Sigmoid colon (tissue), 6 donors: ENCODE measurements at regions not wholly inside any gene's neighbourhood (a gene's known extent, or its start where the extent isn't known, plus 50 kb on each side); places are given as distances from the start of the nearest gene placed in this dataset.

Experiments used
- DNase-seq: peaks from one replicate; pipeline ENCODE4 v3.0.0-alpha.2; 2019
- H3K27ac ChIP-seq, 4 donors: fragments of 200-600 bp; sonication (generic); one replicate each; pipeline ENCODE4 v1.5.1; 2016 to 2019; ENCODE audit warnings: mild to moderate bottlenecking in 1 of 4
- H3K27me3 ChIP-seq, 3 donors: fragments of 200-600 bp; sonication (generic); one replicate each; pipeline ENCODE4 v1.5.1; 2019; ENCODE audit warnings: mild to moderate bottlenecking in 1 of 3
- H3K36me3 ChIP-seq, 4 donors: fragments of 200-600 bp; sonication (generic); one replicate each; pipeline ENCODE4 v1.5.1; 2016 to 2019
- H3K4me1 ChIP-seq, 4 donors: fragments of 200-600 bp; sonication (generic); one replicate each; pipeline ENCODE4 v1.5.1; 2017 to 2019
- H3K4me3 ChIP-seq, 4 donors: fragments of 200-600 bp; sonication (generic); one replicate each; pipeline ENCODE4 v1.5.1; 2017 to 2019; ENCODE audit warnings: mild to moderate bottlenecking in 2 of 4, moderate library complexity in 1 of 4
- H3K9me3 ChIP-seq, 4 donors: fragments of 200-600 bp in 3 of 4; sonication (generic) in 3 of 4; one replicate each; pipeline versions ENCODE4 v1.5.1 to v1.6.1; 2013 to 2019
- EP300 ChIP-seq, 4 donors: sonication (generic); formaldehyde crosslinking; IDR thresholded peaks; one replicate each; pipeline ENCODE4 v1.6.1; 2017; ENCODE audit warnings: antibody characterized with exemption in 4 of 4
- POLR2A ChIP-seq, 2 donors: fragments of 450-650 bp; IDR thresholded peaks; one replicate each; pipeline ENCODE4 v1.6.1; 2016; ENCODE audit warnings: antibody characterized with exemption in 2 of 2, mild to moderate bottlenecking in 2 of 2, moderate library complexity in 2 of 2
- POLR2AphosphoS5 ChIP-seq, 4 donors: sonication (generic); formaldehyde crosslinking; IDR thresholded peaks; one replicate each; pipeline ENCODE4 v1.6.1; 2017; ENCODE audit warnings: antibody characterized with exemption in 4 of 4
- WGBS, 2 donors: extraction: QIAGEN DNeasy Blood & Tissue Kit; methylation state at CpG; one replicate each; pipeline ENCODE4 v1.1.7; 2013; 5-methylcytosine and 5-hydroxymethylcytosine counted together
- intact Hi-C: fragments of 100-400 bp; cut with DNase I; formaldehyde crosslinking; loops from one replicate; pipeline ENCODE4 v1.15.1; 2023
- TF ChIP-seq, protein P1 (sequence below), 4 experiments: fragments of 450-650 bp in 3 of 4; fragments of 200-600 bp in 1 of 4; IDR thresholded peaks; one replicate each; pipeline ENCODE4 v1.5.1; 2016 to 2019; ENCODE audit warnings: antibody characterized with exemption in 4 of 4, mild to moderate bottlenecking in 3 of 4, moderate library complexity in 2 of 4
- donor health status: healthy with polysubstance abuse.
- donor health status: healthy.

DNA sequence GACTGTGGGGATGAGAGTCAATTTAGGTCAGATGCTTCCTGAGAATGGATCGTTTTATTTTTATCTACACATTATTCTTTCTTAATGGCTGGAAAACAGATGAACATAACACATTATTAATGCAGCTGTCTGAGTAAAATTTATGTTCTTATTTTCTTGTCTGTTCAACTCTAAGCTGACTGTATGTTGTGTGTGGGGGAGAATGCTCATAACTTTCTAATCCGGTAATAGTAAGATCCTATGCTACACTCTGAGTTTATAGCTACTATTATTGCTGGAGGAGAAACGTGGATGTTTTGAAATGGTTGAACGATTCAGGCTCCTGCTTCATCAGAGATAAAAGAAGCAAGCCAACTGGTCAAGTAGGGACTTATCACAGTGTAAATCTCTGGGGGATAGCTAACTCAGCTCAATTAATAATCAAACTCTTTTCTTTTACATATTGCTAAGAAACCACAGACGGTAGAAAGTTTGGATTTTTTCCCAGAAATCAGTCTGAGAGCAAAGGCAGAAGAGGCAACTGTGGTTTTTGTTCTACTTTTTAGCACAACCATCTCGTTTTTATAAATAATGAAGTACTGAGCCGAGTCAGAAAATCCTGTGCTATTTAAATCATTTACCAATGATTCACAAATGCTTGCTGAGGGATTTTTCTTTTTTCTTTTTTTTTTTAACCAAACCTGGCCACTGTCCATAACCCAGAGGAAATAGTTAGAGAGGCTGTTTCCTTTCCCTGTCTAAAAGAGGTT is 265.0 kb upstream of the FAM174A start:
- 19 to 46% methylated on average over 7 of the region's 7 CpGs for WGBS, 2 donors
- TF ChIP-seq, protein P1, sequence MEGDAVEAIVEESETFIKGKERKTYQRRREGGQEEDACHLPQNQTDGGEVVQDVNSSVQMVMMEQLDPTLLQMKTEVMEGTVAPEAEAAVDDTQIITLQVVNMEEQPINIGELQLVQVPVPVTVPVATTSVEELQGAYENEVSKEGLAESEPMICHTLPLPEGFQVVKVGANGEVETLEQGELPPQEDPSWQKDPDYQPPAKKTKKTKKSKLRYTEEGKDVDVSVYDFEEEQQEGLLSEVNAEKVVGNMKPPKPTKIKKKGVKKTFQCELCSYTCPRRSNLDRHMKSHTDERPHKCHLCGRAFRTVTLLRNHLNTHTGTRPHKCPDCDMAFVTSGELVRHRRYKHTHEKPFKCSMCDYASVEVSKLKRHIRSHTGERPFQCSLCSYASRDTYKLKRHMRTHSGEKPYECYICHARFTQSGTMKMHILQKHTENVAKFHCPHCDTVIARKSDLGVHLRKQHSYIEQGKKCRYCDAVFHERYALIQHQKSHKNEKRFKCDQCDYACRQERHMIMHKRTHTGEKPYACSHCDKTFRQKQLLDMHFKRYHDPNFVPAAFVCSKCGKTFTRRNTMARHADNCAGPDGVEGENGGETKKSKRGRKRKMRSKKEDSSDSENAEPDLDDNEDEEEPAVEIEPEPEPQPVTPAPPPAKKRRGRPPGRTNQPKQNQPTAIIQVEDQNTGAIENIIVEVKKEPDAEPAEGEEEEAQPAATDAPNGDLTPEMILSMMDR (IDR thresholded peaks at IDR 0.05) = no peak
- TF ChIP-seq EP300 (IDR thresholded peaks at IDR 0.05) (no peak), POLR2A (IDR thresholded peaks at IDR 0.05) (no peak), POLR2AphosphoS5 (IDR thresholded peaks at IDR 0.05) (no peak)
- DNase-seq = no peak
- Histone ChIP-seq H3K4me1 (peaks cover 0 to 8% (median 3%) of the 10 kb centered on the region in 4 donors), H3K4me3 (no peak overlapping the region), H3K27ac (no peak overlapping the region), H3K9me3 (no peaks in the 10 kb centered on the region), H3K36me3 (no peaks in the 10 kb centered on the region), H3K27me3 (no peaks in the 10 kb centered on the region)
- intact Hi-C loops = no loop called here

DNA sequence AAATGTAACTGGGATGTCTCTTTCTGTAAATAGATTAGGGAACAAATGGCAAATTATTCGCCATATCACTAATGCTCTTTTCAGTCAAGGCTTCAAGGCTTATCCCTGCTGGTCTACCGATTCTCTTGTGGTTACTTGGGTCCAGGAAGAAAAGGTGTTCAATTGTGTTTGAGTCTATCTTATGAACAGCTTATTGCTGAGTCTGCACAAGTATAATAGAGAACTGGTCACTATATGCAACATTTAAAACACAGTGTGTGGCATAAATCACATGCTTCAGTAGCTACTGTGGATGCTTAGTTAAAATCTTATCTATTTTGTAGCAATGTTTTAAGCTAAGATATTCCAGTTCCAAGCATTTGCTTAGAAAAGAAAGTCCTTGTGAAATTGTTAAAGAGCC is 274.2 kb upstream of the FAM174A start:
- TF ChIP-seq POLR2AphosphoS5 (IDR thresholded peaks at IDR 0.05) (no peak), POLR2A (IDR thresholded peaks at IDR 0.05) (no peak), EP300 (IDR thresholded peaks at IDR 0.05) (no peak)
- TF ChIP-seq, protein P1 (IDR thresholded peaks at IDR 0.05) = no peak
- no peaks in the 10 kb centered on the region for H3K36me3 ChIP-seq
- no peak overlapping the region for H3K27ac ChIP-seq
- intact Hi-C loops = no loop called here
- no peak for DNase-seq
- WGBS, 2 donors = 84 to 87% methylated on average over 2 of the region's 2 CpGs
- no peaks in the 10 kb centered on the region for H3K4me1 ChIP-seq
- H3K9me3 ChIP-seq = no peaks in the 10 kb centered on the region
- no peak overlapping the region for H3K4me3 ChIP-seq
- no peaks in the 10 kb centered on the region for H3K27me3 ChIP-seq

DNA sequence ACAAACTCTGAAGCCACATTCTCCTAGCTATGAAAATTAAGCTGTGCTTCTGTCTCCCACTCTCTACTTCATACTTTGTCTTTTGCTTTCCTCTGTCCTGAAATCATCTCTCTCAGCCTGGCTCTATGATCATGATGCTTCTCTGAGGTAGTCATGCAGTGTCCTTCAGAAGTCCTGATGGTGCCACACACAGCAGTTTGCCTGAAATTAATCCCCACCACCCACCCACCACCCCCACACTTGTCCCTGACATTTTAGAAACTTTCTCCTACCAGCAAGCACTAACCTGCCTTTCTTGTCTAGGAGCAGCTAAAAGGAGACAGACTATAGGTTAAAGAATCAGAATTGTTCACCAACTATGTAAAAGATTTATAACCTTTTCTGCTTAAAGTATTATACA is 282.2 kb upstream of the FAM174A start:
- Histone ChIP-seq H3K27ac (no peak overlapping the region), H3K4me3 (no peak overlapping the region), H3K27me3 (no peaks in the 10 kb centered on the region), H3K9me3 (no peaks in the 10 kb centered on the region), H3K36me3 (no peaks in the 10 kb centered on the region), H3K4me1 (no peaks in the 10 kb centered on the region)
- DNase-seq = no peak
- intact Hi-C loops = no loop called here
- TF ChIP-seq, protein P1 (IDR thresholded peaks at IDR 0.05) = no peak
- TF ChIP-seq POLR2AphosphoS5 (IDR thresholded peaks at IDR 0.05) (no peak), POLR2A (IDR thresholded peaks at IDR 0.05) (no peak), EP300 (IDR thresholded peaks at IDR 0.05) (no peak)

DNA sequence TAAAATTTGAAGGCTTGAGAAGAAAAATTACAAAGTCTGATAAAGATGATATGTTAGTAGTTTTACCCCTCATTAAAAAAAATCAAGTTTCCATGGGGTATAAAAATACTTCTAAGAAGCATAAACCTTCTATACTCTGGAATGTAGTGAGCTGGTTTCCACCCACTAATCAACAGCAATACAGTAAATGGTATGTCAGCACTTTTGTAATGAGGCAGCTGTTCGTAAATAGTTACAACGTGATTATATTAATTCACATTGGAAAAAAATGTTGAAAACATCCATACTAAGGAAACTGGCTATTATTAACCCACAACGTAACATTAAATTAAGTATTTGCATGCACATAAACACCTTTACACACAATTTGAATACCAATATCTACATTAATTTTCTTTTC is 283.1 kb upstream of the FAM174A start:
- intact Hi-C loops = no loop called here
- Histone ChIP-seq H3K9me3 (no peaks in the 10 kb centered on the region), H3K4me3 (no peak overlapping the region), H3K36me3 (no peaks in the 10 kb centered on the region), H3K27me3 (no peaks in the 10 kb centered on the region), H3K4me1 (no peaks in the 10 kb centered on the region), H3K27ac (no peak overlapping the region)
- DNase-seq = no peak
- TF ChIP-seq POLR2A (IDR thresholded peaks at IDR 0.05) (no peak), POLR2AphosphoS5 (IDR thresholded peaks at IDR 0.05) (no peak), EP300 (IDR thresholded peaks at IDR 0.05) (no peak)
- TF ChIP-seq, protein P1 (IDR thresholded peaks at IDR 0.05) = no peak
- WGBS, 2 donors = 67 to 74% methylated on average over 3 of the region's 3 CpGs

DNA sequence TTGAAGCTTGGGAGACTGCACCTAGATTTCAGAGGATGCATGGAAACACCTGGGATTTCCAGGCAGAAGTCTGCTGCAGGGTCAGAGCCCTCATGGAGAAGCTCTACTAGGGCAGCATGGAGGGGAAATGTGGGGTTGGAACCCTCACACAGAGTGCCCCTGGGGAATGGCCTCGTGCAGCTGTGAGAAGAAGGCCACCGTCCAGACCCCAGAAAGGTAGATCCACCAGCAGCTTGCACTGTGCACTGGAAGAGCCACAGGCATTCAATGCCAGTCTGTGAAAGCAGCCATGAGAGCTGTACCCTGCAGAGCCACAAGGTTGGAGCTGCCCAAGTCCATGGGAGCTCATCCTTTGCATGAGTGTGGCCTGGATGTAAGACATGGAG is 285.3 kb upstream of the FAM174A start:
- H3K27me3 ChIP-seq = no peaks in the 10 kb centered on the region
- H3K4me3 ChIP-seq = no peak overlapping the region
- no peaks in the 10 kb centered on the region for H3K36me3 ChIP-seq
- no peak for DNase-seq
- no peak overlapping the region for H3K27ac ChIP-seq
- no peak for TF ChIP-seq EP300 (IDR thresholded peaks at IDR 0.05)
- no peaks in the 10 kb centered on the region for H3K4me1 ChIP-seq
- H3K9me3 ChIP-seq = no peaks in the 10 kb centered on the region
- WGBS, 2 donors = 60 to 78% methylated on average over 2 of the region's 2 CpGs
- intact Hi-C loops = no loop called here
